Ovary (tissue), 3 donors: ENCODE measurements at regions not wholly inside any gene's neighbourhood (a gene's known extent, or its start where the extent isn't known, plus 50 kb on each side); places are given as distances from the start of the nearest gene placed in this dataset.

ENCODE experiments used
- POLR2A ChIP-seq: fragments of 450-650 bp; IDR thresholded peaks from one replicate; pipeline ENCODE4 v1.6.1; 2017; ENCODE audit warnings: antibody characterized with exemption, mild to moderate bottlenecking, moderate library complexity
- TF ChIP-seq, protein P1 (sequence below), 3 donors: fragments of 450-650 bp in 2 of 3; fragments of 200-600 bp in 1 of 3; IDR thresholded peaks; one replicate each; pipeline versions ENCODE4 v1.5.1 to v1.8.0; 2016 to 2022; ENCODE audit warnings: antibody characterized with exemption in 3 of 3, mild to moderate bottlenecking in 1 of 3
- donor health status: DM: no; HTN: no; CAD: no.

DNA sequence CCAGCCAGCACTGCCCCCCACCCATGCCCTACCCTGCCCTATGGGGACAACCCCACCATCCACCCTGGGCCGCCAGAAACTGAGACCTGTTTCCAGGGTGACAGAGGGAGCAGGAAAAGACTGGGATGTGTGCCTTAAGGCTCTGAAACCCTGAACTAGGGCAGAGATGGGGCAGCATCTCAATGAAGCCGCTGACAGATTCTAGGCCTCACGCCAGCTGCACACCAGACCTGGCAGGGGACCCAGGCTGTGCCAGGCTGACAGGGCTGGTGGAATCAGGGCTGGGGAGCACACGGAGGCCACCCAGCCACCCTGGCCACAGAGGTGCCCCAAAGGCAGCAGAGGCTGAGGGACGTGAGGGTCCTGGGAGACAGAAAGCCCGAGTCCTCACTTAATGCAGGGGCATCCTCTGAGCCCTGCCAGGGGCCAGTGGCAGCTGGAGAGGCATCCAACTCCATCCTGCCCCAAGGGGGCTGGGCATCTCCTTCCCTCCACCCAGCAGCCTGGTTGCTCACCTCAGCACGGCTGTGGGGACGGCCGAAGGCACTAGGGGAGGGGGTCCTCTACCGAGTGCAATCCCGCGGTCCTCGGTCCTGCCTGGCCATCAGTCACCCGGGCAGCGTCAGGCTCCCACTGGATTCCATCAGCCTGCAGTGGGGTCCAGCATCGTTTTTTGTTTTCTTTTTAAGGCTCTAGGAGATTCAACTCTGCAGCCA lies 169.2 kb downstream of the ZFP36L2 start:
- TF ChIP-seq POLR2A = no peak
- TF ChIP-seq, protein P1, sequence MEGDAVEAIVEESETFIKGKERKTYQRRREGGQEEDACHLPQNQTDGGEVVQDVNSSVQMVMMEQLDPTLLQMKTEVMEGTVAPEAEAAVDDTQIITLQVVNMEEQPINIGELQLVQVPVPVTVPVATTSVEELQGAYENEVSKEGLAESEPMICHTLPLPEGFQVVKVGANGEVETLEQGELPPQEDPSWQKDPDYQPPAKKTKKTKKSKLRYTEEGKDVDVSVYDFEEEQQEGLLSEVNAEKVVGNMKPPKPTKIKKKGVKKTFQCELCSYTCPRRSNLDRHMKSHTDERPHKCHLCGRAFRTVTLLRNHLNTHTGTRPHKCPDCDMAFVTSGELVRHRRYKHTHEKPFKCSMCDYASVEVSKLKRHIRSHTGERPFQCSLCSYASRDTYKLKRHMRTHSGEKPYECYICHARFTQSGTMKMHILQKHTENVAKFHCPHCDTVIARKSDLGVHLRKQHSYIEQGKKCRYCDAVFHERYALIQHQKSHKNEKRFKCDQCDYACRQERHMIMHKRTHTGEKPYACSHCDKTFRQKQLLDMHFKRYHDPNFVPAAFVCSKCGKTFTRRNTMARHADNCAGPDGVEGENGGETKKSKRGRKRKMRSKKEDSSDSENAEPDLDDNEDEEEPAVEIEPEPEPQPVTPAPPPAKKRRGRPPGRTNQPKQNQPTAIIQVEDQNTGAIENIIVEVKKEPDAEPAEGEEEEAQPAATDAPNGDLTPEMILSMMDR (IDR thresholded peaks at IDR 0.05) = no peak
